Glomerular endothelial cell (primary cell): ENCODE measurements at regions not wholly inside any gene's neighbourhood (a gene's known extent, or its start where the extent isn't known, plus 50 kb on each side); places are given as distances from the start of the nearest gene placed in this dataset.
"Not testable (repeated sequence)": the region's sequence is repeated elsewhere in the genome, so short reads cannot be mapped to it uniquely, and the experiment has no call there.

Experiments used
- DNase-seq: peaks from one replicate; pipeline ENCODE4 v3.0.0-alpha.2; 2011; ENCODE audit warnings: low read depth, low spot score; ENCODE audit errors: extremely low read depth

- not testable (repeated sequence) for DNase-seq
These were observed 89.7 kb upstream of the USP25 start for GRCh38 chr21:15640113-15640512.

DNA sequence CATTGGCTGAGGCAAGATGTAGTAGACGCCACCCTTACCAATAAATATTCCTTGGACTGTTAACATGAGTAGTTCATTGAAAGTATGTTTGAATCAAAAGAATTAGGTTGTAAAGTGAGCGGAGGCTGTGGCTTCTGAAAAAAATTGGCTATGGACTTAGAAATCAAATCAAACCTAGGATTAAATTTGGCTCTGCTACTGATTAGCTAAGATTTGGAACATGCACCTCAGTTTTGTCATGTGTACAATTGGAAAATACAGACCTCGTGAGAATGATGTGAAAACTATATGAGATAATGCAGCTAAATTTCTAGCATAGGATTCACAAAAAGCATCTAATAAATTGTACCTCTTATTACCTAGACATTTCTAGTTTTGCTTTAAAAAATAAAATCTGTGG, 85.3 kb upstream of the USP25 start:
- no peak for DNase-seq

DNA sequence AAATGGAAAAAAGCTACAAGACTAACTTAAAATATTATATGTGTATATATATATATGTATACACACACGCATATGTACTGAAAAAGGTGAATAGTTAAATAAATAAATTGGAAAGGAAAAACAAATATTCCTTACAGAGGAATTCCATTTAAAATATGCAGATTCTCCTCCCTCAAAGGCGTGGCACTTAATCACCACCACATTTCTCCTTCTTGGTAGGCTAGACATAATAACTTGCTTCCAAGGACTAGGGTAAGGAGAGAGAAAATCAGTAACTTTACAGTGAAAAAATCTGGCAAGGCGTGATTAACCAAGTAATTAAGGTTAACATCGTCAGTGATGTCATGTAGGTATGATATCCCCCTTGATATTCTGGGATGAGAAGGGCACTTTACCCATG, 84.0 kb upstream of the USP25 start:
- DNase-seq, result no peak

DNA sequence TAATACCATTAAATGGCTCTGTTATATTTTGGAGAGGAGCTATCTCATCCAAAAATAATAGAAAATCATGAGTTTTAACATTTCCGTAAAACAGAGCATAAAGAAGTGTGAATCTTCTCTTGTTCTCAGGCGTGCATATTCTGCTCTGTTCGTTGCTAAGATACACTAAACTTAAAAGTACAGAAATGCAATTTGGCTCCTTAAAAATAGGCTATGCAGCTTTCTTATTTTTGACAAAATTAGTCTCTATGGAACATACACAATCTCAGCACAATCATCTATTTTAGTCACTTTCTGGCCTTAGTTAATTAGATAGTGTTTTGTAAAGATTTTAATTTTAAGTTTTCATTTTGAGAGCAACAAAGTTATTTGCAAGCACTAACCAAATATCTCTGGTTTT, 79.0 kb upstream of the USP25 start:
- no peak for DNase-seq

DNA sequence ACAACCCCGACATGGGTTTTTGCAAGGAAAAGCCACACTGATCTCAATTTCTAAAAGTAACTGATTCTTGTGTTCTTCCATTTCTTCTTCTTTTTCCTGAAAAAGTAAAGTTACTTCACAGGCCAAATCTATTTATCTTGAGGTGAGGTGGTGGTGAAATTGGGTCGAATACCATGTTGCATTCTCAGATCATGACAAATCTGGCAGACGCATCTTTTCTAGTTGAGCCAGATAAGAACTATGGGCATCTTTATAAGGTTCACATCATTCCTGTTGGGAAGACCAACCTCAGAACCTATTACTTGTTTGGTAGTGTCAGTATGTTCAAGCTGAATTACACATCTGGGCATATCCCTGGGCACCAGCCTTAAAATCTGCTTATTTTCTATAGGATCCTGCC, 78.6 kb upstream of the USP25 start:
- DNase-seq, result no peak

DNA sequence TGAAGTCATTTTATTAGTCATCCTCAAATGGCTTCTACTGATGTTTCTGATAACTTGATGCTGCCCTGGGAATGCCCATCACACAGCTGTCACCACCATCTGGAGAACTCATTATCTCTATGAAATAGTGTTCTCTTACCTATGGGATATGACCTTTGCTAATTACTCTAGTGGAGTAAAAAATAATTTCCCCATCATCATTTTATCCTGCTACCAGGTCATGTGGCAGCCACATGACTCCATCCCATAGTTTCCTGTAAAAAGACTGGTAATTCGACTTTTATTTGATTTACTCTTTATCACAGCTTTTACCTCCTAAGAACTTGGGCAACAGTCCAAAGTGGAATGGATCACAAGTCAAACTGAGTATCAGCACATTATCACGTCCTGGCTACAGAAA, 76.1 kb upstream of the USP25 start:
- DNase-seq, result no peak

GRCh38 chr21:15654171-15654570, 75.6 kb upstream of the USP25 start:
- DNase-seq, result no peak

- no peak for DNase-seq
These were observed 69.9 kb upstream of the USP25 start for GRCh38 chr21:15659753-15660422.

DNA sequence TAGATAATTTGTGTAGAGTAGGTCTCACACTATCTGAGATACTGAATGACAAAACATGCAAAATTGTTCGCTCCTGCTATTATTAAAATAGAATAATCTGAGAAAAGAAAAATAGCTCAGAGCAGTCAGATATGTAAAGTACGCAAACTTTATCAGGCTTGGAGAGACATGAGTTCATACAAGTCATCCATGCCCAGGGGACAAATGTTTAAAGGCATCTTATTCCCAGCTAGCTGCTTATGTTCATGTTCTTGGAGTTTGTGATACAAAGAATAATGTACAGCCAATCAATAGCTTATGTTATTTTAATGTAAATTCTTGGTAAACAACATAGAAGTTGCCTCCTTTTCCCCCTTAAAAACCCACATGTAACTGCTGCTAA, 69.4 kb upstream of the USP25 start:
- DNase-seq, result no peak

- no peak for DNase-seq
These were observed 62.8 kb upstream of the USP25 start for GRCh38 chr21:15667010-15667409.

- DNase-seq, result no peak
These were observed 62.0 kb upstream of the USP25 start for GRCh38 chr21:15667819-15668218.

DNA sequence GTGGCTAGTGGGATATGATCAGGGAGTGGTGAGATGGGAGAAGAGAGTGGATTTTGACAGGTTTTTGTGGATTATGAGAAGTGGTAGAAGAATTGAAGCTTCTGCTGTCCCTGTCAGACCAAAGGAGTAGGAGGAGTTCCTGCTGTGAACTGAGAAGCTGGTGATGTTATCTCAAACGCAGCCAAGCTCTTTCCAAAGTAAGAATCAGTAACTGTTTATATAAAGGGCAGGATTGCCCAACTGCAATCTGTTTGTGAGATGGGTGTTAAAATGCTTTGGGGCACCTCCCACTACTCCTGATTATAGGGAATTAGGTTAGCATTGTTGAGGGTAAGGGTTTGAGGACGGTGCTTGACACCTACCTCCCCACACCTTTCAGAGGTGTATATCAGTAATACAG, 60.5 kb upstream of the USP25 start:
- DNase-seq, result no peak

DNA sequence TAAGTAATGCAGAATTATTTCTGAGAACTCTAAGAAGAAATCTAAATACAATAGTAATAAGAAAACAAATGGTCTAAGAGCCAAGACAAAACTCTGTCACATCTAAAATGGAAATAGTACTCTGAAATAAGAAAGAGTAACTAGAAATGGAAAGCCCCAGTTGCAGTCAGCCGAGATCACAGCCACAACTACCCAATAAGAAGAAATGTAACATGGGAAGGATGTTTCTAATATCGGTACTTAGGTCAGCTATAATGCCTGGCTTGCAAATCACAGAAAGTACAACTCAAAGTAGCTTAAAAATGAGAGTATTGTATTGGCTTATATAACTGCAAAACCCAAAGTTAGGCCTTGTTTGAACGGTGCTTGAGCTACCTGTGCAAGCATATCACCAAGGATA, 58.6 kb upstream of the USP25 start:
- DNase-seq, result no peak

DNA sequence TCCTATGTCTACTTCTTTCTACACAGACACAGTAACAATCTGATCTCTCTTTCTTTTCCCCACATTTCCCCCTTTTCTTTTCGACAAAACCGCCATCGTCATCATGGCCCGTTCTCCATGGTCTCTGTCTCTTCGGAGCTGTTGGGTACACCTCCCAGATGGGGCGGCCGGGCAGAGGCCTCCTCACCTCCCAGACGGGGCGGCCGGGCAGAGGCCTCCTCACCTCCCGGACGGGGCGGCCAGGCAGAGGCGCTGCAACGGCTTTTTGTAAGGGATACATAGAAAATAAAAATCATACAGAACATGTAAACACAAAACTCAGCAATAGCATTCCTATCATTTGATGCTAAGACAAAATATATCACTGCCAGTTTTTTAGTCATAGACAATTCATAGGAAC, 57.2 kb upstream of the USP25 start:
- not testable (repeated sequence) for DNase-seq

- DNase-seq, result no peak
These were observed 52.8 kb upstream of the USP25 start for GRCh38 chr21:15676935-15677334.

- no peak for DNase-seq
These were observed 50.2 kb upstream of the USP25 start for GRCh38 chr21:15679630-15680029.
